ENCODE measurements at regions not wholly inside any gene's neighbourhood (a gene's known extent, or its start where the extent isn't known, plus 50 kb on each side); places are given as distances from the start of the nearest gene placed in this dataset.
"Not testable (repeated sequence)": the region's sequence is repeated elsewhere in the genome, so short reads cannot be mapped to it uniquely, and the experiment has no call there.

DNA sequence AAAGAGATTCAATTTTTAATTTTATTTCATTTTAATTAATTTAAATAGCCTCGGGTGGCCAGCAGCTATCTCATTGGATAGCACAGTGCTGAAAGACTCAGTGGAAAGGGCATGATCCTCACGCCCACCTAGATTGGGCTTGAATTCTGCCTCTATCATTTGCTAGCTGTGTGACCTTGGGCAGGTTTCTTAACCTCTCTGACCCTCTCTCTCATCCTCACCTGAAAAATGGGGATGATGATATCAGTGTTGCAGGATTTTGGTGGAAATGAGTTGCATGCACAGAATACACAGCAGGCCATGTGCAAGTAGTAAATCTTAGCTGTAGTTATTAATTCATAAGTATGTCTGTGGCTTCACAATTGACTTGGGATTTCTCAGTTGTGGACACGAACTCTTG, 272.4 kb upstream of the XYLT1 start:
- no peak for DNase-seq (ENCODE audit: low read depth in 1 of 2, low spot score in 1 of 2)
- no peaks in the 10 kb centered on the region for H3K4me1 ChIP-seq (ENCODE audit: low read depth)
- no peaks in the 10 kb centered on the region for H3K27me3 ChIP-seq
- no peak overlapping the region for H3K4me3 ChIP-seq
- TF ChIP-seq CTCF (IDR thresholded peaks at IDR 0.05; ENCODE audit: low read depth, low read length): no peak
- H3K9me3 ChIP-seq (ENCODE audit: low read depth): no peaks in the 10 kb centered on the region
- H3K36me3 ChIP-seq: no peaks in the 10 kb centered on the region
- no peak overlapping the region for H3K27ac ChIP-seq

- not testable (repeated sequence) for H3K36me3 ChIP-seq; H3K4me3 ChIP-seq; H3K27ac ChIP-seq; H3K9me3 ChIP-seq (ENCODE audit: low read depth); DNase-seq (ENCODE audit: low read depth in 1 of 2, low spot score in 1 of 2); H3K27me3 ChIP-seq; H3K4me1 ChIP-seq (ENCODE audit: low read depth)
Measured at GRCh38 chr16:17735099-17735498, 264.3 kb upstream of the XYLT1 start.

GRCh38 chr16:17729820-17730219, 259.1 kb upstream of the XYLT1 start:
- Histone ChIP-seq H3K27ac (no peak overlapping the region), H3K36me3 (no peaks in the 10 kb centered on the region), H3K27me3 (no peaks in the 10 kb centered on the region), H3K4me3 (no peak overlapping the region), H3K9me3 (ENCODE audit: low read depth) (no peaks in the 10 kb centered on the region), H3K4me1 (ENCODE audit: low read depth) (no peaks in the 10 kb centered on the region)
- TF ChIP-seq CTCF (IDR thresholded peaks at IDR 0.05; ENCODE audit: low read depth, low read length): no peak
- DNase-seq (ENCODE audit: low read depth in 1 of 2, low spot score in 1 of 2): no peak

DNA sequence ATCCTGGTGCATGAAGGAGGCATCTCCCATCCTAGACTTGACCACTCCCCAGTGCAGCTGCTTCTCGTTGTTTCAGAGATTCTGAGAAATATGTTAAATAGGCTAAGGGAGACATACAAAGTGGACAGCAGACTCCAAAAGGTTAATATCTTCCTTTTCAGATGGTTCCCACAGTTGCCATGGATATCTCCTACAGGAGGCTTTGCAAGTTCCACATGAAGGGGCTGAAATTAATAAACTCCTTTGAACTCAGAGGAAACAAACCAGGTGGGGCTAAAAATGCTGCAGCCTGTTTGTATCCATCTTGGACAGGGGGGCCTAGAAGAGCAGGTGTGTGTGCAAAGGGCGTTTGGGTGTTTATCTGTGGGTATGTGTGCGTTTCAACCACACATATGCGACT, 257.4 kb upstream of the XYLT1 start:
- TF ChIP-seq CTCF (IDR thresholded peaks at IDR 0.05; ENCODE audit: low read depth, low read length): no peak
- DNase-seq (ENCODE audit: low read depth in 1 of 2, low spot score in 1 of 2): no peak
- Histone ChIP-seq H3K9me3 (ENCODE audit: low read depth) (no peaks in the 10 kb centered on the region), H3K36me3 (no peaks in the 10 kb centered on the region), H3K27ac (no peak overlapping the region), H3K4me3 (no peak overlapping the region), H3K4me1 (ENCODE audit: low read depth) (no peaks in the 10 kb centered on the region), H3K27me3 (no peaks in the 10 kb centered on the region)

- no peak for DNase-seq (ENCODE audit: low read depth in 1 of 2, low spot score in 1 of 2)
- no peak overlapping the region for H3K27ac ChIP-seq
- no peak for TF ChIP-seq CTCF (IDR thresholded peaks at IDR 0.05; ENCODE audit: low read depth, low read length)
- no peaks in the 10 kb centered on the region for H3K9me3 ChIP-seq (ENCODE audit: low read depth)
- no peak overlapping the region for H3K4me3 ChIP-seq
- H3K36me3 ChIP-seq: no peaks in the 10 kb centered on the region
- no peaks in the 10 kb centered on the region for H3K4me1 ChIP-seq (ENCODE audit: low read depth)
- H3K27me3 ChIP-seq: no peaks in the 10 kb centered on the region
Measured at GRCh38 chr16:17724242-17724898, 253.6 kb upstream of the XYLT1 start.

- H3K4me1 ChIP-seq (ENCODE audit: low read depth): no peaks in the 10 kb centered on the region
- H3K27ac ChIP-seq: no peak overlapping the region
- TF ChIP-seq CTCF (IDR thresholded peaks at IDR 0.05; ENCODE audit: low read depth, low read length): no peak
- H3K9me3 ChIP-seq (ENCODE audit: low read depth): no peaks in the 10 kb centered on the region
- H3K4me3 ChIP-seq: no peak overlapping the region
- H3K27me3 ChIP-seq: no peaks in the 10 kb centered on the region
- DNase-seq (ENCODE audit: low read depth in 1 of 2, low spot score in 1 of 2): no peak
- H3K36me3 ChIP-seq: no peaks in the 10 kb centered on the region
Measured at GRCh38 chr16:17723531-17724134, 252.9 kb upstream of the XYLT1 start.
